Amniotic epithelial cell (primary cell): ENCODE measurements at regions not wholly inside any gene's neighbourhood (a gene's known extent, or its start where the extent isn't known, plus 50 kb on each side); places are given as distances from the start of the nearest gene placed in this dataset.

ENCODE experiments used
- DNase-seq: peaks from one replicate; pipeline ENCODE4 v3.0.0-alpha.2; 2010; ENCODE audit warnings: low read depth

DNA sequence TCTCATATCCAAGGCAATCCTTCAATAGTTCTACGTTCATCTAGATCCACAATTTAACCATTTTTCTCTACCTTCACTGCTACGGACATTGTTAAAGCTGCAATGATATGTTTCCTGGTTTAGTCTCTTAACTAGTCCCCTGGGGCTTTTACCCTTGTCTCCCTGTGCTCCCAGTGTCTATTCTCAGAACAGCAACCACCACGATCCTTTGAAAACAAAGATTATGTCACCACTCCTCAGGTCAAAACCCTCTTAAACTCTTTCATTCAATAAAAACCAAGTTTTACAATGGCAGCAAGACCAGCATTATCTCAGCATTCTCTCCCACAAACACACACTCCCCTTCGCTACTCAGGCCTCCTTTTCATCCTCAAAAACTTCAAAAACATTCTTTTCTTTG is 298.2 kb upstream of the CHST9 start:
- no peak for DNase-seq

DNA sequence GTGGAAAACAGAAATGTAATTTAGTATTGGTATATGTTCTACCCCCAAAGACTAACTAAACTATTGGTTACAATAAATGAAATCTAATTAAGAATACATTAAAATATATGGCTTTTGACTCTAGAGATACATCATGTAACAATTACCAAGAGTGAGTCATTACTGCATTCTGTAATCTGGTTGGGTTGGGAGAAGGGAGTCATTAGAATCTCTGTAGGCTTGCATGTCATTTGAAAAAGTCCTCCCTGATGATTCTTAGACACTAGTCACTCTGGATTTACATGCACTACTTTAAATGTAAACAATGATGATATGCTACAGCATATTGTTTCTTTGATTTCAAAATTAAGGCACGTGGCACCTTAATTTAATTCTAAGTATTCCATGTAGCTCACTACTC is 293.4 kb upstream of the CHST9 start:
- peak; percentile 1 for DNase-seq

- no peak for DNase-seq
Measured at GRCh38 chr18:27473318-27473717, 288.2 kb upstream of the CHST9 start.

DNA sequence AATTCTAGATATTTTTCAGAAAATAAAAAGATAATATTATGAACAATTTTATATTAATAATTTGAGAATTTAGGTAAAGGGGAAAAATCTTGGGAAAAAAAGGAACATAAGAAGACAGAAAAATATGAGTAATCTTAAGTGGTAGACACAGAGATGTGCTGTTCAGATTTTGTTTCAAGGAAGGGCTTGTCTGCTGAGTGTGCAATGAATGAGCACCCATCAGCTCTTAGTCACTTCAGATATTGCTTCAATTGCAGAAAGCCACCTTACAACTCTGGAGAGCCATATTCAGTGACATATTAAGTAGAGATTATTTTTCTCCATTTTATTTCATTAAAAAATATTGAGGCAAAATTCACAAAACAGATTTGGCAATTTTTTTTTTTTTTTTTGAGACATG is 282.0 kb upstream of the CHST9 start:
- DNase-seq, result no peak

- no peak for DNase-seq
Measured at GRCh38 chr18:27461957-27462356, 276.8 kb upstream of the CHST9 start.

DNA sequence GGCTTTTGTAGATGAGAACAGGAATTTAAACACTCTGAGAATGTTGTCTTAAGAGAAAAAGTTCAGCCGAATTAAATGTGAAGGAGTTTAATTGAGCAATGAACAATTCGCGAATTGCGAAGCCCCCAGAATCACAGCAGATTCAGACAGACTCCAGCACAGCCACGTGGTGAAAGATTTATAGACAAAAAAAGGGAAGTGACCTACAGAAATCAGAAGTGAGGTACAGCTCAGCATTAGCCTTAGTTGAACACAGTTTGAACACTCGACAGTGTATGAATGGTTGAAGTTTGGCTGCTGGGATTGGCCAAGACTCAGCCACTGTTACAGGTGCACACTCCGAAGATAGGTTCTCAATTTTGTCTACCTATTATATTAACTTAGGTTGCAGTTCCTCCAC is 264.0 kb upstream of the CHST9 start:
- DNase-seq, result no peak

DNA sequence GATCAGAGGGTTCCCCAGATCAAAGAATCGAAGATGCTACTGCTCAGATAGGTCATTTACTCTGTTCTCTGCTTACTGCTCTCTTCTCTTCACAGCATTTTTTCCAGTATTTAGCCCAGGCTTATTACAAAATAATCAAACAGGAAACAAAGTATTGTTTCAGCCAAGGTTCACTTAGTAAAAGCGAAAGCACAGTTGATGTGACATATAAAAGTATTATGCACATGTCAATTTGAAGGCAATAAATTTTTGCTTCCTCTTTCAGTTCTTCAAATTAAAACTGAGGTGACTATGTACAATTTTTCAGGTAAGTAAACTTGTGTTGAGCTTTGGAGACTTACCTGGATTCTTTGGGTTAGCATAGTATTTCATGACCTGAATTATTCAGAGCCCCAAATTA is 262.8 kb upstream of the CHST9 start:
- no peak for DNase-seq

GRCh38 chr18:27447451-27447881 is 262.4 kb upstream of the CHST9 start:
- DNase-seq, result no peak

- DNase-seq, result no peak
Measured at GRCh38 chr18:27430595-27430994, 245.5 kb upstream of the CHST9 start.

DNA sequence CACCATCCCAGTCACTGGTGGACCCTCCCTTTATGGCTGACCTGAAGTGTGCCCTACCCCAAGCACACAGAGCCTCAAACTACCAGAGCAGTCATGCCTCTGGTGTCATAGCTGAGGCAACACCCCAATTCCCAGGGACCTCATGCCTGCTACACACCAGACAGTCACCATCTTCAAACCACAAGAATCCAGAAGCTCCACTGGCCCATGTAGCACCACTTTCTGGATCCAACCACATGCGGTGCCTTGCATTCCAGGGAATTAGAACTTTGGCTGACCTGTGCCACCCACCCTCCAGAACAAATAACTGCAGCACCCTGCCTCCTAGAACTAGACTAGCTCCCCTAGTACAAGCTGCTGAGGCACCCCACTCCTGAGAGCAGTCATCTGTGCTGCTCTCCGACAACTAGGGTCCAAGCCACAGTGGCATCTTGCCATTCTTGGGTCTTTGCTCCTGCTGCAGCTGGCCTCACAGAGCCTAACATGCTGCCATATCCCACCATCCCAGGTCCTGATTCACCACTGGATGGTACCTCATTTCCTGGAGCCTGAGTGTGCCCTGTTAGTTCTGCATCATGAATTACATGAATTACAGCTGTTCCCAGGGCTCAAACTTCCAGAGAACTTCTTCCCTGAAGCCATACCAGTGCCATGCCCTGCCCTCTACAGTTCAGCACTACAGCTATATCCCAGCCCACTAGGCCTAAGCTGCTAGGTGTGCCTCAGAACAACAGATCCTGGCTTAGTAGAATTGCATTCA is 243.8 kb upstream of the CHST9 start:
- no peak for DNase-seq

DNA sequence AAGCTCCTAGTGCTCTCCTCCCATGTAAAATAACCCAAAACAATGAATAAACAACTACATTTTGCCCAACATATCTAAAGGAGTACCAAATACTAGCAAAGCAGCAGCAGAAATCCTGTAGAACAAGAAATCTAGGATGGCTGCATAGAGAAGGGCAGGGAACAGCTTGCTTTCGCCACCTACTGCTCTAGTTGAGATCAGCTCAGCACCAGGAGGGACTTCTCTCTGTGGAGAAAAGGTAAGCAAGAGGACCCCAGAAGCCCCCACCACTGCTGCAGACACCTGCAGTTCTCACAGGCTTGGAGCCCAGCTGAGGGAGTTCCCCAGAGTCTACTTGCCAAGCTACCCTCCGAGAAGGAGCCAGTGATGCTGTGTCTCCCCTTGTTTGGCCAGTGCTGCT is 243.0 kb upstream of the CHST9 start:
- DNase-seq, result no peak

- no peak for DNase-seq
Measured at GRCh38 chr18:27423581-27423980, 238.5 kb upstream of the CHST9 start.

GRCh38 chr18:27419646-27420045 is 234.5 kb upstream of the CHST9 start:
- DNase-seq, result no peak

- DNase-seq, result no peak
Measured at GRCh38 chr18:27415495-27415894, 230.4 kb upstream of the CHST9 start.

DNA sequence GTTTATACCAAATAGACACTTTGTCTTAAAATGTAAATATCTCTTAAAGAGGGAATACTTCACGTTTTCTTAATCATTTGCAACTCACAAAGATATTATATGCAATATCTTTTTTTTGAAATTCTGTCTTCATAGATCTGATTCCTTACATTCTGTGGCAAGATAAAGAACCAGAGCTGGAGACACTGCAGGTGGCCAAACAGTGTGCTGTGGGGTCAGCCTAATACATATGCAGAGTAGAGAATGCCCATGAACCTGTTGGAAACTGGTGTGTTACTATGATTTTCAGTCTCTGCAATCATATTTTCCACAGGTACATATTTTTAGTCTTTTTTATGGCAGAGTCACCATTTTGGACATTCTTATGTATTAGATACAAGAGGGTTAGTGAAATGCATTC is 229.6 kb upstream of the CHST9 start:
- DNase-seq, result no peak

GRCh38 chr18:27413495-27414401 is 228.6 kb upstream of the CHST9 start:
- peak; percentile 80 for DNase-seq

GRCh38 chr18:27412556-27412955 is 227.4 kb upstream of the CHST9 start:
- no peak for DNase-seq

GRCh38 chr18:27411911-27412310 is 226.8 kb upstream of the CHST9 start:
- peak; percentile 57 for DNase-seq

DNA sequence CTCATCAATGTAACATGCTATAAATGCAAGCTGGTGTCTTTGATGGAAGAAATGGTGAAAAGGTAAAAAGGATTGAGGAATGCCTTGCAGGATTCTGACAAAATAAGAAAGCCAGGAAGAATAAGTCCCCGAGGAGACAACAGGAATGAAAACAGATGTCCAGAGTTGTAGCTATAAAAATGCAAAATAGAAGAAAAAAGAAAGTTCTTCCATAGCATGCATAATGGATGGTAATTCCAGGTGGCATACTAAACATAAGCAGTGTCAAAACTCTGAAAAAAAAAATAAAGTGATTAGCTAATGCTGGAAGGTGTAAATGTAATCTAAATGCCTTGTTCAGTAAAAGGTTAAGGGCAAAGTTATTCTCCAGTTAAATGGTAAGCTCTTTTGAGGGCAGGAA is 225.9 kb upstream of the CHST9 start:
- DNase-seq, result no peak

GRCh38 chr18:27404855-27405254 is 219.7 kb upstream of the CHST9 start:
- no peak for DNase-seq

- DNase-seq, result peak; percentile 21
Measured at GRCh38 chr18:27400001-27400400, 214.9 kb upstream of the CHST9 start.

DNA sequence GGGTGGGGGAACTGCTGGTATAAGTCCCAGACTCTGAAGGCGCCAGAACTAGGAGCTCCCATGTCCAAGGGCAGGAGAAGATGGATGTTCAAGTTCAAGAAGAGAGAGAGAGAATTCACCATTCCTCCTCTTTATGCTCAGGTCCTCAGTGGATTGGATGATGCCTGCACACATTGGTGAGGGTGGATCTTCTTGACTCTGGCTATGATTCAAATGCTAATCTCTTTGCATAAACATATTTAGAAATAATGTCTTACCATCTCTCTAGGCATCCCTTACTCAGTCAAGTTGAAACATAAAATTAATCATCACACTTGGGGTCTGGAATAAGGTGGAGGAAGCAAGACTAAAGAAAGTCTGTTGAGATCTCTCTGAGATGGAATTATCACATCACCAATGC is 210.6 kb upstream of the CHST9 start:
- peak; percentile 37 for DNase-seq

GRCh38 chr18:27394687-27395086 is 209.6 kb upstream of the CHST9 start:
- no peak for DNase-seq
